Stimulated activated CD4-positive, alpha-beta T cell treated with anti-CD3 and anti-CD28 coated beads, Interleukin-12 subunit alpha, Interleukin-12 subunit beta, amount 100 ng/mL, for 48 hours (primary cell): ENCODE measurements at regions not wholly inside any gene's neighbourhood (a gene's known extent, or its start where the extent isn't known, plus 50 kb on each side); places are given as distances from the start of the nearest gene placed in this dataset.
"Not testable (repeated sequence)": the region's sequence is repeated elsewhere in the genome, so short reads cannot be mapped to it uniquely, and the experiment has no call there.

Experiments
- DNase-seq, 3 donors: peaks; one replicate each; pipeline ENCODE4 v3.0.0-alpha.2; 2020; ENCODE audit warnings: low read depth in 2 of 3, low spot score in 1 of 3

GRCh38 chr5:124871303-124871702 is 124.9 kb upstream of the ZNF608 start:
- no peak for DNase-seq

GRCh38 chr5:124872086-124872485 is 125.6 kb upstream of the ZNF608 start:
- no peak for DNase-seq

- DNase-seq = no peak
These were observed 126.2 kb upstream of the ZNF608 start for GRCh38 chr5:124872615-124873014.

- DNase-seq = no peak
These were observed 126.7 kb upstream of the ZNF608 start for GRCh38 chr5:124873188-124873587.

GRCh38 chr5:124873713-124874112 is 127.3 kb upstream of the ZNF608 start:
- no peak for DNase-seq

- DNase-seq = no peak
These were observed 130.1 kb upstream of the ZNF608 start for GRCh38 chr5:124876566-124876965.

GRCh38 chr5:124876983-124877382 is 130.5 kb upstream of the ZNF608 start:
- DNase-seq = no peak

- DNase-seq = no peak
These were observed 131.2 kb upstream of the ZNF608 start for GRCh38 chr5:124877501-124878146.

- no peak for DNase-seq
These were observed 132.3 kb upstream of the ZNF608 start for GRCh38 chr5:124878583-124879342.

GRCh38 chr5:124880903-124881697 is 134.7 kb upstream of the ZNF608 start:
- no peak for DNase-seq

- DNase-seq = no peak
These were observed 137.2 kb upstream of the ZNF608 start for GRCh38 chr5:124883681-124884080.

- no peak for DNase-seq
These were observed 137.7 kb upstream of the ZNF608 start for GRCh38 chr5:124884114-124884513.

- DNase-seq = no peak
These were observed 139.1 kb upstream of the ZNF608 start for GRCh38 chr5:124885490-124885889.

GRCh38 chr5:124887223-124887622 is 140.8 kb upstream of the ZNF608 start:
- no peak for DNase-seq

- DNase-seq = no peak
These were observed 141.6 kb upstream of the ZNF608 start for GRCh38 chr5:124888050-124888506.

GRCh38 chr5:124888622-124889485 is 142.4 kb upstream of the ZNF608 start:
- no peak for DNase-seq

- DNase-seq = no peak
These were observed 143.0 kb upstream of the ZNF608 start for GRCh38 chr5:124889486-124889825.

GRCh38 chr5:124889850-124890249 is 143.4 kb upstream of the ZNF608 start:
- DNase-seq = no peak

GRCh38 chr5:124890442-124890841 is 144.0 kb upstream of the ZNF608 start:
- not testable (repeated sequence) for DNase-seq

GRCh38 chr5:124891179-124891578 is 144.7 kb upstream of the ZNF608 start:
- no peak for DNase-seq
